ENCODE measurements at regions not wholly inside any gene's neighbourhood (a gene's known extent, or its start where the extent isn't known, plus 50 kb on each side); places are given as distances from the start of the nearest gene placed in this dataset.

DNA sequence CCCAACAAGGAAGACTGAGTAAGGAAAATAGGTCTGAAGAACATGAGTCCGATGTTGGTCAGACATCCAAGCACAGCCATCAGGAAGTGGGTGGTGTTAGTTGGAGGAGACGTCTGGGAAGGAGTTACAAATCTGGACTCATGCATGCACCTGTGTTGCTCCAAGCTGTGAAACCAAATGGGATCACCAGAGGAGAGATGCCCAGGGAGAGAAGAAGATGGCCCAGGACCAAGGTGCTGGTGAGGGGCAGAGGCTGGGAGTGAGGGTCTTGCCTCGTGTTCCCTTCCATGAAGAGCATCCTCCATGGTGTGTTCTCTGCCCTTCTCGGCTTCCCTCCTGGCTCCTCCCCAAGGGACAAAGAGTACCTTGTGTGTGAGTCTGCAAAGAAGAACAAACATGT, 405.6 kb downstream of the NPHP4 start:
- peak in 1 of 2 donors; percentile 5 for DNase-seq
- WGBS, 5 donors: 74 to 83% (median 81%) methylated on average over 4 of the region's 4 CpGs
- H3K27ac ChIP-seq: no peak overlapping the region
- H3K27me3 ChIP-seq: no peaks in the 10 kb centered on the region
- no peak overlapping the region for H3K4me3 ChIP-seq
- H3K9me3 ChIP-seq: peaks cover 0 to 18% (median 11%) of the 10 kb centered on the region in 4 donors
- TF ChIP-seq POLR2AphosphoS5 (IDR thresholded peaks at IDR 0.05): no peak
- no peak for TF ChIP-seq POLR2A (IDR thresholded peaks at IDR 0.05)
- TF ChIP-seq, protein P1, sequence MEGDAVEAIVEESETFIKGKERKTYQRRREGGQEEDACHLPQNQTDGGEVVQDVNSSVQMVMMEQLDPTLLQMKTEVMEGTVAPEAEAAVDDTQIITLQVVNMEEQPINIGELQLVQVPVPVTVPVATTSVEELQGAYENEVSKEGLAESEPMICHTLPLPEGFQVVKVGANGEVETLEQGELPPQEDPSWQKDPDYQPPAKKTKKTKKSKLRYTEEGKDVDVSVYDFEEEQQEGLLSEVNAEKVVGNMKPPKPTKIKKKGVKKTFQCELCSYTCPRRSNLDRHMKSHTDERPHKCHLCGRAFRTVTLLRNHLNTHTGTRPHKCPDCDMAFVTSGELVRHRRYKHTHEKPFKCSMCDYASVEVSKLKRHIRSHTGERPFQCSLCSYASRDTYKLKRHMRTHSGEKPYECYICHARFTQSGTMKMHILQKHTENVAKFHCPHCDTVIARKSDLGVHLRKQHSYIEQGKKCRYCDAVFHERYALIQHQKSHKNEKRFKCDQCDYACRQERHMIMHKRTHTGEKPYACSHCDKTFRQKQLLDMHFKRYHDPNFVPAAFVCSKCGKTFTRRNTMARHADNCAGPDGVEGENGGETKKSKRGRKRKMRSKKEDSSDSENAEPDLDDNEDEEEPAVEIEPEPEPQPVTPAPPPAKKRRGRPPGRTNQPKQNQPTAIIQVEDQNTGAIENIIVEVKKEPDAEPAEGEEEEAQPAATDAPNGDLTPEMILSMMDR (IDR thresholded peaks at IDR 0.05): no peak
- H3K36me3 ChIP-seq: no peaks in the 10 kb centered on the region
- H3K4me1 ChIP-seq: no peaks in the 10 kb centered on the region
- intact Hi-C loops (cut with DNase I; ENCODE audit: low total_unique reads): no loop called here

DNA sequence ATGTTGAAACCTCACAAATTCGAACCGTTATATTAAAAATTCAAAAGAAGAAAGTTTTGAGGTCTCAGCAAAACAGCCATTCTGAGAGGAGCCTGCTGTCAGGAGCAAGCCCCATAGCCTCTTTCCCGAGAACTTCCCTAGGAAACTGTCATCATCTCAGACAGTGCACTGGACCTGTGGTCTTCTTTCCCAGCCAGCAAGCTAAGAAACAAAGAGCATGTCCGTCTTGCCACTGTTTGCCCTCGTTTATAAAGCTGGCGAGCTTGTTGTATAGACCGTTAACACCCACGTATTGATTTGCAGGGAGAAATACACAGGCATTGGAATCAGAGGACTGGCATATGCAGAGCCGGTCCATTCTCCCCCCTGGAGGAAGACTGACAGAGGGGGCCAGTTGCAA, 407.0 kb downstream of the NPHP4 start:
- no peak overlapping the region for H3K4me3 ChIP-seq
- TF ChIP-seq POLR2AphosphoS5 (IDR thresholded peaks at IDR 0.05) (no peak), EP300 (IDR thresholded peaks at IDR 0.05) (no peak), POLR2A (IDR thresholded peaks at IDR 0.05) (no peak)
- TF ChIP-seq, protein P1 (IDR thresholded peaks at IDR 0.05): no peak
- 42 to 64% (median 52%) methylated on average over 9 of the region's 9 CpGs for WGBS, 5 donors
- no peaks in the 10 kb centered on the region for H3K27me3 ChIP-seq
- H3K27ac ChIP-seq: no peak overlapping the region
- no peak for DNase-seq
- no peaks in the 10 kb centered on the region for H3K4me1 ChIP-seq
- no peaks in the 10 kb centered on the region for H3K36me3 ChIP-seq
- intact Hi-C loops (cut with DNase I; ENCODE audit: low total_unique reads): no loop called here
- H3K9me3 ChIP-seq: peaks cover 0 to 4% (median 0%) of the 10 kb centered on the region in 4 donors

DNA sequence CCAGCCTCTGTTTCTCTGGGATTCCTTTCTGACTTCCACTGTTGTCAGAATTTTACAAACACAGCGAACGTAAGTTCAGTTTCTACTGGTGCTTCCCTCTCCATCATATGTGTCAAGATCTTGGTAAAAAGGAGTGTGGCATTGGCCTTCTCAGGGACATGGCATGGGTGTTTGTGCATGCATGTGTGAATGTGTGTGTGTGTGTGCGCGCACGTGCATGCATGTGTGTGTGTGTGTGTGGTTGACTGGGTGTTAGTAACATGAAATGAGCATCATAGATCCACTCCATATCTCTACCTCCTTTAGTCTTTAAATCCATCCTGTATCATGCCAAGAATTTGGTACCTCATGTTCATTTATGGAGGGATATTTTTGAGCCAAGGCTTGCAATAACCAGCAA, 411.3 kb downstream of the NPHP4 start:
- Histone ChIP-seq H3K9me3 (no peaks in the 10 kb centered on the region), H3K36me3 (no peaks in the 10 kb centered on the region), H3K4me1 (no peaks in the 10 kb centered on the region), H3K4me3 (no peak overlapping the region), H3K27me3 (peaks cover 0 to 3% (median 0%) of the 10 kb centered on the region in 3 donors), H3K27ac (no peak overlapping the region)
- 59 to 84% (median 82%) methylated on average over 5 of the region's 5 CpGs for WGBS, 5 donors
- intact Hi-C loops (cut with DNase I; ENCODE audit: low total_unique reads): no loop called here
- TF ChIP-seq POLR2A (IDR thresholded peaks at IDR 0.05) (no peak), POLR2AphosphoS5 (IDR thresholded peaks at IDR 0.05) (no peak), EP300 (IDR thresholded peaks at IDR 0.05) (no peak)
- TF ChIP-seq, protein P1 (IDR thresholded peaks at IDR 0.05): no peak
- no peak for DNase-seq

DNA sequence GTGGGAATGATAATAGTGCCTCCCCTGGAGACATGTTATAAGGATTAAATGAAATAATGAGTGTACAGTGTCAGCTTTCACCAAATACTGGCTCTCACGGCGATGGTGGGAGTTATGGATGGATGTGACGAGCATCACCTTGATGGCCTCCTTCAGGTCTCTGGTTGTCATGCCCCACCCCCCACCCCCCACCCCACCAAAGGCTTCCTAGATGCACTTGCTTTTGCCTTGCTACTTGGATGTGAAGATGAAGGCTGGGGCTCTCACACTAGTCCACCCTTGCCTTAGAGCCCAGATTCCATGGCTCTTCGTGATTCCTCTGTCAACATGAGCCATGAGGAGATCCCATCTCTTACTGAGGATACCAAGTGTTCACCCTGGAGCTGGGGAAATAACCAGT, 412.3 kb downstream of the NPHP4 start:
- Histone ChIP-seq H3K36me3 (no peaks in the 10 kb centered on the region), H3K9me3 (no peaks in the 10 kb centered on the region), H3K27me3 (peaks cover 0 to 3% (median 0%) of the 10 kb centered on the region in 3 donors), H3K4me3 (no peak overlapping the region), H3K27ac (no peak overlapping the region), H3K4me1 (no peaks in the 10 kb centered on the region)
- intact Hi-C loops (cut with DNase I; ENCODE audit: low total_unique reads): no loop called here
- TF ChIP-seq, protein P1 (IDR thresholded peaks at IDR 0.05): no peak
- TF ChIP-seq POLR2AphosphoS5 (IDR thresholded peaks at IDR 0.05) (no peak), POLR2A (IDR thresholded peaks at IDR 0.05) (no peak), EP300 (IDR thresholded peaks at IDR 0.05) (no peak)
- DNase-seq: peak in 1 of 2 donors; percentile 3
- 76 to 86% (median 82%) methylated on average over 4 of the region's 4 CpGs for WGBS, 5 donors
